ACC112 (cell line): ENCODE measurements at regions not wholly inside any gene's neighbourhood (a gene's known extent, or its start where the extent isn't known, plus 50 kb on each side); places are given as distances from the start of the nearest gene placed in this dataset.

Experiments used
- H2AFZ ChIP-seq: fragments of 200-600 bp; sonication (generic); one replicate; pipeline ENCODE4 v1.6.0; 2017; ENCODE audit warnings: antibody characterized with exemption, low read length; ENCODE audit not compliant: unreplicated experiment
- H3K27ac ChIP-seq: fragments of 200-600 bp; sonication (generic); 2 replicates; pipeline ENCODE4 v1.5.1; 2014; ENCODE audit warnings: low read depth, mild to moderate bottlenecking, antibody characterized with exemption, low read length, moderate library complexity
- H3K27me3 ChIP-seq: fragments of 200-600 bp; sonication (generic); 2 replicates; pipeline ENCODE4 v1.6.1; 2014; ENCODE audit warnings: mild to moderate bottlenecking, antibody characterized with exemption, low read length, moderate library complexity, mixed read lengths; ENCODE audit not compliant: insufficient read depth
- H3K36me3 ChIP-seq: fragments of 200-600 bp; sonication (generic); 2 replicates; pipeline ENCODE4 v1.6.1; 2016; ENCODE audit warnings: mild to moderate bottlenecking, antibody characterized with exemption, low read length, moderate library complexity, mixed read lengths; ENCODE audit not compliant: insufficient read depth
- H3K4me1 ChIP-seq: fragments of 200-600 bp; sonication (generic); one replicate; pipeline ENCODE4 v1.6.1; 2016; ENCODE audit warnings: low read length, mixed read lengths; ENCODE audit not compliant: insufficient read depth, unreplicated experiment, control insufficient read depth
- H3K4me3 ChIP-seq: fragments of 200-600 bp; sonication (generic); 2 replicates; pipeline ENCODE4 v1.5.1; 2014; ENCODE audit warnings: mild to moderate bottlenecking, low read depth, low read length
- H3K79me2 ChIP-seq: fragments of 200-600 bp; sonication (generic); one replicate; pipeline ENCODE4 v1.6.0; 2016; ENCODE audit warnings: low read length; ENCODE audit not compliant: control insufficient read depth, unreplicated experiment, insufficient read depth

GRCh38 chr14:40762685-40763084 lies 844.0 kb upstream of the LRFN5 start:
- Histone ChIP-seq H3K4me1 (no peaks in the 10 kb centered on the region), H2AFZ (no peak overlapping the region), H3K36me3 (no peaks in the 10 kb centered on the region), H3K4me3 (no peak overlapping the region), H3K79me2 (no peaks in the 10 kb centered on the region), H3K27ac (no peak overlapping the region), H3K27me3 (no peaks in the 10 kb centered on the region)

DNA sequence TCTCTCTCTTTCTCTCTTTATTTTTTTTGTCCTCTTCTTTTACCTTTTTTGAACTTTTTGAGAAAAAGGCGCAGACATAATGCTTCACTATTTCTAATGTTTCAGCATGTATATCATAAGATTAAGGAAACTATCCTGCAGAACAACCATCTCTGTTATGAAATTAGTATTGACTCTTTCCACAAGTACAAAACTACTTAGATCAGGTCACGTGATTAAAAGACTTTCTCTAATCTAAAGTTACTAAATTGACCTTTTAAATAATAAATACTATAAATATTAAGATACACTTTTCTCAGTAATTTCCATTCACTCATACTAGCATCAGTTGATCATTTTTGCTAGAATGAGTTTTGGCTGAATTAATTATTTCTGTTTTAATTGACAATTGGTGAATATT lies 844.5 kb upstream of the LRFN5 start:
- H3K4me3 ChIP-seq = no peak overlapping the region
- no peaks in the 10 kb centered on the region for H3K36me3 ChIP-seq

GRCh38 chr14:40760704-40761103 lies 846.0 kb upstream of the LRFN5 start:
- H3K27me3 ChIP-seq = no peaks in the 10 kb centered on the region
- H3K36me3 ChIP-seq = no peaks in the 10 kb centered on the region
- H3K4me1 ChIP-seq = no peaks in the 10 kb centered on the region
- H2AFZ ChIP-seq = no peak overlapping the region
- no peaks in the 10 kb centered on the region for H3K79me2 ChIP-seq
- no peak overlapping the region for H3K4me3 ChIP-seq
- H3K27ac ChIP-seq = no peak overlapping the region

More for the DNA sequence above, 844.5 kb upstream of the LRFN5 start:
- no peaks in the 10 kb centered on the region for H3K4me1 ChIP-seq
- no peak overlapping the region for H3K27ac ChIP-seq
- no peaks in the 10 kb centered on the region for H3K27me3 ChIP-seq
- no peak overlapping the region for H2AFZ ChIP-seq
- no peaks in the 10 kb centered on the region for H3K79me2 ChIP-seq

- no peaks in the 10 kb centered on the region for H3K27me3 ChIP-seq
- H3K4me3 ChIP-seq = no peak overlapping the region
- H3K27ac ChIP-seq = no peak overlapping the region
- no peaks in the 10 kb centered on the region for H3K79me2 ChIP-seq
- no peaks in the 10 kb centered on the region for H3K4me1 ChIP-seq
- no peaks in the 10 kb centered on the region for H3K36me3 ChIP-seq
- no peak overlapping the region for H2AFZ ChIP-seq
Observed at GRCh38 chr14:40758076-40758475, 848.6 kb upstream of the LRFN5 start.

GRCh38 chr14:40757376-40757950 lies 849.2 kb upstream of the LRFN5 start:
- Histone ChIP-seq H3K79me2 (no peaks in the 10 kb centered on the region), H2AFZ (no peak overlapping the region), H3K36me3 (no peaks in the 10 kb centered on the region), H3K27me3 (no peaks in the 10 kb centered on the region), H3K27ac (no peak overlapping the region), H3K4me1 (no peaks in the 10 kb centered on the region), H3K4me3 (no peak overlapping the region)

DNA sequence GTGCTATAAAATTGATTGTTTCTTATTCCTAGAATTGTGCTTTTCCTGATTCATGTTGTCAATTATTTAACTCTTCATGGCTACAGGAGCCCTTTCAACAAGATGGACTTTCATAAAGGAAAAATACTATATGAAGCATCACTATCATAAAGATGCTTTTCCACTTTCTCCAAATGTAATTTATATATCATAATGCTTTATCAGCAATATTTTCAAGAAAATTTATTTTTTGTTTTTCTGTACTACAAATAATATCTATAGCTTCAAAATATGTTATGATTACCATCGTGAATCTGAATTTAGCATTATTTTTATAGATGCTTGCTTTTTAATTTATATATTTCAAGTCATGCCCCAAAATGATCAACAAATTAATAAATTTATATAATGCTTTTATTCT lies 873.5 kb upstream of the LRFN5 start:
- H3K4me3 ChIP-seq = no peak overlapping the region
- no peaks in the 10 kb centered on the region for H3K79me2 ChIP-seq
- no peak overlapping the region for H3K27ac ChIP-seq
- H3K27me3 ChIP-seq = no peaks in the 10 kb centered on the region
- no peaks in the 10 kb centered on the region for H3K36me3 ChIP-seq
- no peak overlapping the region for H2AFZ ChIP-seq
- H3K4me1 ChIP-seq = no peaks in the 10 kb centered on the region

DNA sequence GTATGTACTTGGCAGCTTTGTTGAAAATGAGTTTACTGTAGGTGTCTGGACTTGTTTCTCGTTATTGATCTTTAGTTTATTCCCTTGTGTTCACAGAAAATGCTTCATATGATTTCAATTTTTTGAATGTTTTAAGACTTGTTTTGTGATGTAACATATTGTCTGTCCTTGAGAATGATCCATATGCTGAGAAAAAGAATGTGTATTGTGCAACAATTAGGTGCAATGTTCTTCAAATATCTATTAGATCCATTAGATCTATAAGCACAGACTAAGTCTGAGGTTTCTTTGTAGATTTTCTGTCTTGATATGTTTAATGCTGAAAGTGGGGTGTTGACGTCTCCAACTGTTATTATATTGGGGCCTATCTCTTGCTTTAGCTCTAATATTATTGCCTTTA lies 879.6 kb upstream of the LRFN5 start:
- no peaks in the 10 kb centered on the region for H3K79me2 ChIP-seq
- H3K4me1 ChIP-seq = no peaks in the 10 kb centered on the region
- no peak overlapping the region for H2AFZ ChIP-seq
- no peaks in the 10 kb centered on the region for H3K36me3 ChIP-seq
- H3K4me3 ChIP-seq = no peak overlapping the region
- no peak overlapping the region for H3K27ac ChIP-seq
- no peaks in the 10 kb centered on the region for H3K27me3 ChIP-seq

DNA sequence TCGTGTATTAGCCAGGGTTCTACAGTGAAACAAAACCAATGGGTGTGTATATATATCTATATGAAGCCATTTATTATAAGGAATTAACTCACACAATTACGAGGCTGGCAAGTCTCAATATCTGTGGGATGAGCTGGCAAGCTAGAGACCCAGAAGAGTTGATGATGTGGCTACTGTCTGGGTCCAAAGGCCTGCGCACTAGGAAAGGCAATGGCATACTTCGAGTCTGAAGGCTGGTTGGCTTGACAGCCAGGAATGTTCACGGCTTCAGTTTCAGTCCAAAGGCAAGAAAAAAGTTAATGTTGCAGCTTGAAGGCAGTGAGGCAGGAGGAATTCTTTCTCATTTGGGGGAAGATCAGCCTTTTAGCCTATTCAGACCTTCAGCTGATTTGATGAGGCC lies 893.3 kb upstream of the LRFN5 start:
- Histone ChIP-seq H3K27ac (no peak overlapping the region), H3K79me2 (no peaks in the 10 kb centered on the region), H2AFZ (no peak overlapping the region), H3K4me3 (no peak overlapping the region), H3K4me1 (no peaks in the 10 kb centered on the region), H3K27me3 (no peaks in the 10 kb centered on the region), H3K36me3 (no peaks in the 10 kb centered on the region)

DNA sequence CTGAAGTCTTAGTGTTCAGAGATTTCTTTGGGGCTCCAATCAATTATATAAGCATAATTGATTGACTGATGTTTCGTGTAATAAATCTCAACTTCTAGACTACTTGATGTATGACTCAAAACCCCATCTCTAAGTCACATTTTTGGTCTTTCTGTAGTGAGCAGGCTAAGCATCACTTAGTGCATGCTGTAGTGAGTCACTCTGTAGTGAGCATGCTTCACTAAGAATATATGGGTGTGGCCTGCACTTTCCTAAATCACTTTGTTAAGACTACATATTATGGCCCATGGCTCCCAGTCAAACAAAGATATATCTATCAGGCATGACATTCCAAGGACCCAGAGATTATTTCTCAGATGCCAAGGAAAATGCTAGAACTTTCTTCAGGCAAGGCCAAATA lies 909.4 kb upstream of the LRFN5 start:
- Histone ChIP-seq H3K27ac (no peak overlapping the region), H3K27me3 (no peaks in the 10 kb centered on the region), H3K4me1 (no peaks in the 10 kb centered on the region), H2AFZ (no peak overlapping the region), H3K36me3 (no peaks in the 10 kb centered on the region), H3K79me2 (no peaks in the 10 kb centered on the region), H3K4me3 (no peak overlapping the region)

GRCh38 chr14:40694023-40694422 lies 912.7 kb upstream of the LRFN5 start:
- no peak overlapping the region for H3K27ac ChIP-seq
- no peaks in the 10 kb centered on the region for H3K4me1 ChIP-seq
- H3K4me3 ChIP-seq = no peak overlapping the region
- no peak overlapping the region for H2AFZ ChIP-seq
- no peaks in the 10 kb centered on the region for H3K36me3 ChIP-seq
- no peaks in the 10 kb centered on the region for H3K79me2 ChIP-seq
- H3K27me3 ChIP-seq = no peaks in the 10 kb centered on the region

DNA sequence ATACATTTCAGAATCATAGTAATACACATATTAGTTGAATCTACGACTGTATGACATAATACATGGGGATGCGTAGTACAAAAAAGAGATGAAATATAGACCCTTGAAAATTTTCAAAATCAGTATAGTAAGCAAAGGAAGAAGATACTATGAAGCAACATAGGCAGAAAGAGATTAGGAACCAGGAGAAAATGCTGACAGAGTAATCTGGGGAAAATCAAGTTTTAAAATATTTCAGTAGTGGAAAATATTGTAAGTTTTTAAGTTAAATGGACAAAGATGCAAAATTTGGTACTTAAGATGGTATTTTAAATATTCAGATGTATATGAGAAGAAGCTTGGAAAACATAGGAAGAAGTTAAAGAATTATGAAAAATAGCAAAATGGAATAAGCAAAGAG lies 915.6 kb upstream of the LRFN5 start:
- Histone ChIP-seq H3K4me1 (no peaks in the 10 kb centered on the region), H3K27me3 (no peaks in the 10 kb centered on the region), H3K79me2 (no peaks in the 10 kb centered on the region), H2AFZ (no peak overlapping the region), H3K27ac (no peak overlapping the region), H3K4me3 (no peak overlapping the region), H3K36me3 (no peaks in the 10 kb centered on the region)
